ENCODE measurements at regions not wholly inside any gene's neighbourhood (a gene's known extent, or its start where the extent isn't known, plus 50 kb on each side); places are given as distances from the start of the nearest gene placed in this dataset.

- TF ChIP-seq POLR2A (IDR thresholded peaks at IDR 0.05; ENCODE audit: low read depth, low read length) (no peak), POLR2AphosphoS5 (IDR thresholded peaks at IDR 0.05; ENCODE audit: low read depth, low read length) (no peak)
These were observed 196.0 kb upstream of the BCL6 start for GRCh38 chr3:187941135-187941847.
